ENCODE measurements at regions not wholly inside any gene's neighbourhood (a gene's known extent, or its start where the extent isn't known, plus 50 kb on each side); places are given as distances from the start of the nearest gene placed in this dataset.

GRCh38 chr6:147621263-147621662 lies 112.8 kb downstream of the SAMD5 start:
- DNase-seq (ENCODE audit: low read depth): no peak

DNA sequence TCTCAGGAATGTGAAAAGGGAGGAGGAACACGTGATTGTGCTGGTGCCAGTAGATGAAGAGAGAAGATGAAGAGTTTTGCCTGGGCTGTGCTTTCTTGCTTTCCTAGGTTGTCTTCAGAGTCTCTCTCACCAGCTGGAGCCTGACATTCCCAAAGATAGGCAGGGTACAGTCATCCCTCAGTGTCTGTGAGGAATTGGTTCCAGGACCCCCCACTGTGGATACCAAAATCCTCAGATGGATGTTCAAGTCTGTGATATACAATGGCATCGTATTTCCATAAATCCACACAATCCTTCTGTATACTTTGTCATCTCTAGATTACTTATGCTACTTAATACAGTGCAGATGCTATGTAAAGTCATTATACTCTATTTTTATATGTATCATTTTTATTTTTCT lies 113.5 kb downstream of the SAMD5 start:
- DNase-seq (ENCODE audit: low read depth): no peak

GRCh38 chr6:147624946-147625515 lies 116.5 kb downstream of the SAMD5 start:
- no peak for DNase-seq (ENCODE audit: low read depth)

DNA sequence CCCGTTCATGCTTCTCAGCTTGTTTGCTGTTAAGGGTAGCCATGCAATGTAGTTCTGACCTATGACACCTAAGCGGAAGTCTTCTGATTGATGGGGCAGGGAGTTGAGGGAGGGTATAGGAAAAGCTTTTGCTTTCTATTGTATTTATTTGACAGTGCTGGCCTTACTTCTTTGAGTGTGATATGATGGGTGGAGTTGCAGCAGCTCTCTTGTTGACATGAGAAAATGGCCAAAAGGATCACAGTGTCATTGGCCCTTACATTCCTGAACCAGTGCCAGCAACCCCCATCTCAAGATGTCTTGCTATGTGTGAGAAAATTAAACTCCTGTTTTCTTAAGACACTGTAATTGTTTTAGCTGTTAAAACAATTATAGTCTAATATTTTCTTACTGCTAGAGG lies 117.5 kb downstream of the SAMD5 start:
- no peak for DNase-seq (ENCODE audit: low read depth)

DNA sequence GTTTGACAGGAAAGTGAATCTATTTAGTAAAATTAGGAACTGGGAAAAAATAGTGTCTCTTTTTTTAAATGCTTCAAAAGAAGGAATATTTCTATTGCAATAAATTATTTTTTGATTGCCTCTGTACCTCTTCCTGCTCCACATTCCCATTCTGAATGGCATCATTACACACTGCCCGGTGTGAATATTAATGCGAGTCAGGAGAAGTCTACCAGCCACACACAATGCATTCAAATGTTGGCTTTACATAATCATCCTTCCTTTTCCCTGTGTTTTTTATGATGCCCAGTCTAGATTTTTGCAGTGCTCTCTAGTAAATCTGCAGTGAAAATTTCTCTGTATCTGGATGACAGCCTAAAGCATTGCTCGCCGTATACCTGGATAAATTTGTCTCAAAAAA lies 118.9 kb downstream of the SAMD5 start:
- no peak for DNase-seq (ENCODE audit: low read depth)

DNA sequence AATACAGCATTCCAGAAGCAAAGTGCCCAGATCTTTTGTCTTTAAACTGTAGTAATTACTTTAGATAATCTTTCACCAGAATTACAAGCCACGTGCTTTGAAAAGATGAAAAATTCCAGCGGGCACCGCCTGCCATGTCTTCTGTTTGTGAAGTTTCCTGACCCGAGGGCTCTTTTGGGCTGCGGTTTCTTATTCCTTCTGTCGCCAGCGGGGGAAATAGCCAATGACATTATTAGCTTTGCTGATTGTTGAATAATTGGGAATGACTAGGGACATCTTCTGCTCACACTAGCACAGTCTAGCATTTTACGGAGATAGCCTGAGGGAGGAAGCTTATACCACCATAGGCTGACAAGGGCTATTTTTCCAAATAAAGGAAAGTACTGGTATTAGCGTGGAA lies 124.7 kb downstream of the SAMD5 start:
- no peak for DNase-seq (ENCODE audit: low read depth)

DNA sequence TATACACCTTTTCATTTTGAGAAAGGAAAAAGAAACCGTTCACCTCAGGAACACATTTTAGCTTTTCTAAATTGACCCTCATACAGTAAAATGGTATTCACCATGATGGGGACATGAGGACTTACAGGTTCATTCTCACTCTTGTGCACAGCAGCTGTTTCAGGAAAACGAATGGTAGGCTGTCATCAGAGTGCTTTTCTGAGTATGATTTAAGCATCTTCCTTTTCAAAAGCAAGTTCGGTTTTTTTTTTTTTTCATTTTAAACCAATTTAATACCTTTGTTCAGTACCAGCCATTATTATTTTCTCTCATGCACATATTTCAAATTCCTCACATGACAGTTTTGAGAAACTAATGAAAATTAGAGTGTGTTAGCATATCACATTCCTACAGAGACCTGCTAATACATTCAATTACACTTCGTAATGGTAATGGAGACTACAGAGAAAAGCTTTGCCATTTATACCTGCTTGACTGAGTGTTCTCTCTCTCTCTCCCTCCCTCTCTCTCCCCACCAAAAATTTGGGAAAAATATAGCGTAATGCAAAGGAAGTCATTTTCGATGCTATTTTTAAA lies 129.2 kb downstream of the SAMD5 start:
- DNase-seq (ENCODE audit: low read depth): no peak

GRCh38 chr6:147639279-147639678 lies 130.8 kb downstream of the SAMD5 start:
- DNase-seq (ENCODE audit: low read depth): no peak

GRCh38 chr6:147640606-147641005 lies 132.1 kb downstream of the SAMD5 start:
- DNase-seq (ENCODE audit: low read depth): no peak

GRCh38 chr6:147641511-147641910 lies 133.0 kb downstream of the SAMD5 start:
- DNase-seq (ENCODE audit: low read depth): no peak

- DNase-seq (ENCODE audit: low read depth): no peak
Measured at GRCh38 chr6:147642458-147642857, 134.0 kb downstream of the SAMD5 start.

- DNase-seq (ENCODE audit: low read depth): no peak
Measured at GRCh38 chr6:147643341-147644200, 135.1 kb downstream of the SAMD5 start.

DNA sequence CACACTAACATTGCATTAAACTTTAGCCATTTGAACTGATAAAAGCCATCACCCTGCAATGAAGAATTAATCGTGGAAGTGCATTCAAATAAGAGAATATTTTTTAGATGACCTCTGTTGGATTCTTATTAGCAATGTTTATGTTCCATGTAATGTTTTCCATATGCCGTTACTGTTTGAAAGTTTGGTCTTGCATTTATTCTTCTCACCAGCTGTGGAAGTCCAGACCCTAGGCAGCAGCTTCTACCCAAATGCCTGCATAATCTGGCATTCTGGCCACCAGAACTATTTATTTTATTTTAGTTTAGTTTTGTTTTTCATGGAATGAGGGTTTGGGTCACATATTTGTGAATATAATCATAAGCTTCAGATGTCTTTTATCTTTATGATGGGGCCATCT lies 140.4 kb downstream of the SAMD5 start:
- DNase-seq (ENCODE audit: low read depth): no peak

DNA sequence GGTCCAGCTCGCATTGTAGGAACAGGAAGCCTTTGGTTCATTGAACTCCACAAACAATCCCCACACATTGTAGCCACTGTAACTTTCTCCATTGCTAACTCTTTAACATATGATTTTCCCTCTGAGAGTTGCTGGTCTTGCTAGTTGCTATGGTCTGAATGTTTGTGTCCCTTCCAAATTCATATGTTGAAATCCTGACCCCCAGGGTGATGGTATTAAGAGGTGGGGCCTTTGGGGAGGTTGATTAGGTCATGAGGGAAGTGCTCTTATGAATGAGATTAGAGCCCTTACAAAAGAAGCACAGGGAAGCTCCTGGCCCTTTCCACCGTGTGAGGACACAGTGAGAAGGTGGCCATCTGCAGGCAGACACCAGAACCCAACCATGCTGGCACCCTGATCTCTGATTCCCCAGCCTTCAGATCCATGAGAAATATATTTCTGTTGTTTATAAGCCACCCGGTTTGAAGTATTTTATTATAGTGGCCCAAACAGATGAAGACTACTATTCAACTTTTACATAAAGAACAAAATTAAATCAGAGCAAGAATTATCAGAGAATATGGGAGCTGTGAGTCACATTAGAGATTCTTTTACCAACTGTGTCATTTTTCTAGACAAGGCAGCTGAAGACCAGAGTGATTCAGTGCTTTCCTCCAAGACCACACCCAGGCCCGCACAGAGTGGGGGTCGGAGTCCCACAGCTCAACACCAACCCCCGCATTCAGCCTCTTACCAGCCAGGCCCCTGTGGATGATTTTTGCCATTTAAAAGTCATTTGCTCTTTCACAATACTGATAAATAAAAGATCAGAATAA lies 143.0 kb downstream of the SAMD5 start:
- DNase-seq (ENCODE audit: low read depth): no peak

DNA sequence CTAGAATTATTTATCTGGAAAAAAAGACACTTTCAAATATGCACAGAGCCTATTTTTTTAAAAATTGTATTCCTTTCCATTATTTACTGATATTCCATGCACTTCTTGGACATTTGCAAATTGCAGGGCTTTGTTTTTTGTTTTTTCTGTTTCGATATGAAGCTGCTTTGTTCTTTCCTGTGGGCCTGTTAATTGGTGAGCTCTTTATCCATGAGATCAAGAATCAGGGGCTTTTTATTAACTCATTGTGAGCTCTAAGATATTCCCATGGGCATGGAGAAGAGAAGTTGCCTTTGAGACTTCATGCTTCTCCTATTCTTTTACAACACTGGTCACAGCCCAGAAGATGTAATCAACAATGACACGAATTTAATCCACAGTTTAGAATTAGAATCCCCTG lies 145.1 kb downstream of the SAMD5 start:
- DNase-seq (ENCODE audit: low read depth): no peak

GRCh38 chr6:147654103-147654845 lies 145.8 kb downstream of the SAMD5 start:
- no peak for DNase-seq (ENCODE audit: low read depth)

DNA sequence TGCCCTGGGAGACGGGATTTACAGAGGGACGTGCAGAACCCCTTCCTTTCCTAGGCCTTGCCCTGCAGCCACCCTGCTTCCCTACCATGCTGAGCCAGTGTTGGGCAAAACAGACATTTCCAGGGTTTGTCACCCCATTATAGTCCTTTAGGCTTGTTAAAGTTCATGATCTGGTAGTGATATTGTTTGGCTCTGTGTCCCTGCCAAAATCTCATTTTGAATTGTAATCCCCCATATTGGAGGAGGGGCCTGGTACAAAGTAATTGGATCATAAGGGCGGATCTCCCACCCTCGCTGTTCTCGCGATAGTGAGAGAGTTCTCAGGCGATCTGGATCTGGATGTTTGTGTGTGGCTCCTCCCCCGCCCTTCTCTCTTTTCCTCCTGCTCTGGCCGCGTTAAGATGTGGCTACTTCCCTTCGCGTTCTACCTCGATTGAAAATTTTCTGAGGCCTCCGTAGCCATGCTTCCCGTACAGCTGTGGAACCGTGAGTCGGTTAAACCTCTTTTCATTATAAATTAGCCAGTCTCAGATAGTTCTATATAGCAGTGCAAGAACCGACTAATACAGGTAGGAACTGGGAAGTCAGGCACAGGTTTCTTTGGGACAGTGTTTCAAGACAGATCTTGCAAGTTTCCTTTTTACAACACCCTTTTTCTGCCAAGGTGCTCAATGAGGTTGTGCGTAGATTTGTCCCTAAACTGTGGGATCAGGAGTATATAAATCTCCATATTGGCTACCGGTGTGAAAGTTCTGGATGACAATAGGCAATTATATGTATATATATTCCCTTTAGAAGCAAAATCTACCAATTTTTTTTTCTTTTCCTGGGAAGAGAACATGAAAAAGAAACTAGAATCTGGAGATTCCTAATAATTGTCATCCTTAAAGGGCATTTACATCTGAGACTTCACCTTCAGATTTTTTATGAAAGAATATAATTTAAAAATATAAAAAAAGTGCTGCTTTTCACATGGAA lies 152.1 kb downstream of the SAMD5 start:
- DNase-seq (ENCODE audit: low read depth): no peak

- no peak for DNase-seq (ENCODE audit: low read depth)
Measured at GRCh38 chr6:147662646-147663045, 154.2 kb downstream of the SAMD5 start.

DNA sequence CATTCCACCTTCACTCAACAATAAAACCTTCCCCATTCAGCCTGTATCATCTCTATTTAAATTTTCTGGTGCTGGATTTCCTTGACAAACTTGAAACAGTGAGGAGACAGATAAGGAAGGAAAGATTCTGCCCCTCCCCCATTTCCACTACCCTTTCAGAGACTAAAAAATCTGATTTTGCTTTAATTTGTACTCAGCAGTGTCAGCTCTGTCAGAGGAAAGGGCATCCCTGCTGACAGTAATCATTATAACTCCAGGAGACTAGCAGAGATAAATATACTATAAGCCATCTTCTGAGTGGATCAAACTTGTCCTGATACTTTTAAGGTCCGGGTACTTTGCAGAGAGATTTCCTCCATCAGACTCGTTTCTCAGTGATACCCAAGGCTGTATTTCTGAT lies 155.6 kb downstream of the SAMD5 start:
- no peak for DNase-seq (ENCODE audit: low read depth)

- no peak for DNase-seq (ENCODE audit: low read depth)
Measured at GRCh38 chr6:147666255-147666654, 157.8 kb downstream of the SAMD5 start.

- DNase-seq (ENCODE audit: low read depth): no peak
Measured at GRCh38 chr6:147667082-147667481, 158.6 kb downstream of the SAMD5 start.
